HG02884 (cell line): ENCODE measurements at regions not wholly inside any gene's neighbourhood (a gene's known extent, or its start where the extent isn't known, plus 50 kb on each side); places are given as distances from the start of the nearest gene placed in this dataset.

ENCODE experiments used
- ATAC-seq: cut with Tn5 transposase; IDR thresholded peaks from one replicate; pipeline ENCODE4 v1.9.1; 2021; ENCODE audit warnings: mild to moderate bottlenecking, moderate library complexity; ENCODE audit not compliant: unreplicated experiment

- no peak for ATAC-seq
These were observed 203.8 kb upstream of the SEMA6D start for GRCh38 chr15:47513471-47513870.

- no peak for ATAC-seq
These were observed 203.1 kb upstream of the SEMA6D start for GRCh38 chr15:47514200-47514652.

- ATAC-seq, result no peak
These were observed 200.7 kb upstream of the SEMA6D start for GRCh38 chr15:47516558-47516957.

GRCh38 chr15:47516972-47517371 lies 200.3 kb upstream of the SEMA6D start:
- no peak for ATAC-seq

- no peak for ATAC-seq
These were observed 199.6 kb upstream of the SEMA6D start for GRCh38 chr15:47517737-47518136.

- ATAC-seq, result no peak
These were observed 193.4 kb upstream of the SEMA6D start for GRCh38 chr15:47523681-47524475.

GRCh38 chr15:47529241-47529640 lies 188.1 kb upstream of the SEMA6D start:
- no peak for ATAC-seq

- ATAC-seq, result no peak
These were observed 182.6 kb upstream of the SEMA6D start for GRCh38 chr15:47534673-47535072.

GRCh38 chr15:47541562-47541961 lies 175.7 kb upstream of the SEMA6D start:
- ATAC-seq, result no peak

GRCh38 chr15:47542312-47542989 lies 174.9 kb upstream of the SEMA6D start:
- no peak for ATAC-seq

GRCh38 chr15:47548231-47548630 lies 169.1 kb upstream of the SEMA6D start:
- no peak for ATAC-seq

GRCh38 chr15:47548986-47549385 lies 168.3 kb upstream of the SEMA6D start:
- no peak for ATAC-seq

GRCh38 chr15:47551079-47551478 lies 166.2 kb upstream of the SEMA6D start:
- no peak for ATAC-seq

GRCh38 chr15:47551546-47551945 lies 165.8 kb upstream of the SEMA6D start:
- ATAC-seq, result no peak

- ATAC-seq, result no peak
These were observed 164.2 kb upstream of the SEMA6D start for GRCh38 chr15:47552978-47553608.

- no peak for ATAC-seq
These were observed 163.4 kb upstream of the SEMA6D start for GRCh38 chr15:47553947-47554346.

- ATAC-seq, result no peak
These were observed 156.2 kb upstream of the SEMA6D start for GRCh38 chr15:47561102-47561501.

GRCh38 chr15:47565949-47566348 lies 151.4 kb upstream of the SEMA6D start:
- no peak for ATAC-seq

GRCh38 chr15:47566610-47567009 lies 150.7 kb upstream of the SEMA6D start:
- no peak for ATAC-seq

- ATAC-seq, result no peak
These were observed 149.3 kb upstream of the SEMA6D start for GRCh38 chr15:47568030-47568429.

- ATAC-seq, result no peak
These were observed 147.3 kb upstream of the SEMA6D start for GRCh38 chr15:47570044-47570443.

- no peak for ATAC-seq
These were observed 146.9 kb upstream of the SEMA6D start for GRCh38 chr15:47570451-47570850.
